HEK293T (cell line): ENCODE measurements at regions not wholly inside any gene's neighbourhood (a gene's known extent, or its start where the extent isn't known, plus 50 kb on each side); places are given as distances from the start of the nearest gene placed in this dataset.

ENCODE experiments used
- BHLHE40 ChIP-seq: fragments of 450-650 bp; IDR thresholded peaks from 2 replicates; pipeline ENCODE4 v1.6.1; 2016; ENCODE audit warnings: mild to moderate bottlenecking, moderate library complexity, borderline replicate concordance
- FOXA1 ChIP-seq: fragments of 450-650 bp; IDR thresholded peaks from 2 replicates; pipeline ENCODE4 v1.6.1; 2016; ENCODE audit warnings: mild to moderate bottlenecking
- FOXK2 ChIP-seq: fragments of 450-650 bp; IDR thresholded peaks from 2 replicates; pipeline ENCODE4 v1.6.1; 2016; ENCODE audit warnings: mild to moderate bottlenecking
- LEF1 ChIP-seq: fragments of 450-650 bp; IDR thresholded peaks from 2 replicates; pipeline ENCODE4 v1.6.1; 2017; ENCODE audit warnings: mild to moderate bottlenecking, borderline replicate concordance
- SP1 ChIP-seq: fragments of 450-650 bp; IDR thresholded peaks from 2 replicates; pipeline ENCODE4 v1.6.1; 2017
- SUZ12 ChIP-seq: fragments of 450-650 bp; IDR thresholded peaks from 2 replicates; pipeline ENCODE4 v1.6.1; 2016; ENCODE audit warnings: mild to moderate bottlenecking
- TARDBP ChIP-seq: fragments of 450-650 bp; IDR thresholded peaks from 2 replicates; pipeline ENCODE4 v1.6.1; 2016

- TF ChIP-seq FOXK2, result no peak
- no peak for TF ChIP-seq LEF1
- no peak for TF ChIP-seq BHLHE40
- TF ChIP-seq SUZ12, result no peak
- no peak for TF ChIP-seq SP1
- no peak for TF ChIP-seq TARDBP
- TF ChIP-seq FOXA1, result no peak
Measured at GRCh38 chr2:7963787-7964186, 718.1 kb upstream of the ID2 start.
